GM21515 (cell line): ENCODE measurements at regions not wholly inside any gene's neighbourhood (a gene's known extent, or its start where the extent isn't known, plus 50 kb on each side); places are given as distances from the start of the nearest gene placed in this dataset.
"Not testable (repeated sequence)": the region's sequence is repeated elsewhere in the genome, so short reads cannot be mapped to it uniquely, and the experiment has no call there.

Source experiments
- ATAC-seq: cut with Tn5 transposase; IDR thresholded peaks from one replicate; pipeline ENCODE4 v1.9.1; 2021; ENCODE audit not compliant: unreplicated experiment

DNA sequence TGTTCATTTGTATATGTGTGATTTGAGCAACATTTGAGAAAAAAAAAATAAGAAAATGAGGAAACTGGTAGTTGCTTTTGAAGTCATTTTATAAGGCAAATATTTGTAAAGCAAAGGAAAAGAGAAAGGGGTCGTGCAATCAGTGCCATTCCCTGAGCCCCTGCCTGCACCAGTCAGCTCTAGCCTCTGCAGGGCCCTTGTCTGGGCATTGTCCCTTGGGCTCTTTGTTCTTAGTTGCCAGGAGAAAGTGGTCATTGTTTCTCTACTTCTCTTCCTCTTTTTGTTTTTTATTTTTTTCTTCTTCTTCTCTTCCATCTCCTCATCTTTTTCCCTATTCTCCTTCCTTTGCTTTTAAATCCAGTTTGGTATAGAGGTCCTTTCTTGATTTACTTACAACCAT, 175.3 kb upstream of the CREB1 start:
- no peak for ATAC-seq

DNA sequence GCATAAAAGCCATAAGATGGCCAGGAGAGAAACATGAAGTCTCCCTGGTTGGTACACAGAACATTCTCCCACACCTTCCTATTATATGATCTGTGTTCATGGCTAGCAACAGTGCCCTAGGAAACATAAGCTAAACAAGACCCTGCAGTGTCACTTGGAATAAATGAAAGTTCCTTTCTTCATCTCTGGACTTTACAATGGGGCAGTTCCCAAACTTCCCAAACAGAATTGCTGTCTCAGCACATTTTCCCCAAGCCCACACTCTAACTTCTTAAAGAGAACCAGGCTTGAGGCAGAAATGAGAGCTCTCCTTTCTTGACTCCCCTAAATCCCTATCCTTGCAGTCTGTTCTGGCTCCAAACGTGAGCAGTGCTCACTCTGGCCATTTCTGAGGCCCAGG, 173.2 kb upstream of the CREB1 start:
- no peak for ATAC-seq

DNA sequence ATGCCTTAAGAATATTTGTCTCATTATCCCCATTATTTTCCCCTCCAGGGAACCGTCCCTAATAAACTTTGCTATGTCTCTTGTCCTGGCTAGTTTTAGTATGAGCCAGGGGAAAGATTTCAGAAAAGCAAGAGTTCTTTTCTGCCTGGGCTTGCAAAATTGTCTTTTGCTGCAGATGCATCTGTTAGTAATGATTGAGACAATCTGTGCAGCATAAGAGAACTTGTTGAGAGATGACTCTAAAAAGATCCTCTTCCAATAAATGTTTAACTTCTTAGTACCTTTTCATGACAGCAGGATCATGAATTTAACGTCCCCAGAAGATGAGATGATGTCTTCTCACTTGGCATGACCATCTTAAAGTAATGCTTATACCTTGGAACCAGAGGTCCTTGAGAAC, 172.5 kb upstream of the CREB1 start:
- no peak for ATAC-seq

DNA sequence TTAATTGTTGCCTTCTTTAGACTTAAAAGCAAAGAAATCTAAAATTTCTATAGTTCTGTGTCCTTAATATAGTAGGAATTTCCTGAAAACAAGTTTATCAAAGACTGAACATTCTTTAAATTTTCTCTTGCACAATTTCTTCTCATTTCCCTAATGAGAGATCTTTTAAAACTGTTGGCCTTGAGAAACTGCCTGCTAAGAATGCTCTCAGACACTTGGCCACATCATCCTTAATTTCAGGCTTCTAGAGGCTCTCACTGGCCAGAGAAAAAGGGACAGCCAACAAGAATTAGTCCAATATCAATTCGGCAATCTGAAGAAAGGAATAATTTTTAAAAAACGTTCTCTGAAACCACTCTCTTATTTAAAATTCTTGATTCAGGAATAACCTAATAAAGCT, 167.0 kb upstream of the CREB1 start:
- ATAC-seq, result no peak

DNA sequence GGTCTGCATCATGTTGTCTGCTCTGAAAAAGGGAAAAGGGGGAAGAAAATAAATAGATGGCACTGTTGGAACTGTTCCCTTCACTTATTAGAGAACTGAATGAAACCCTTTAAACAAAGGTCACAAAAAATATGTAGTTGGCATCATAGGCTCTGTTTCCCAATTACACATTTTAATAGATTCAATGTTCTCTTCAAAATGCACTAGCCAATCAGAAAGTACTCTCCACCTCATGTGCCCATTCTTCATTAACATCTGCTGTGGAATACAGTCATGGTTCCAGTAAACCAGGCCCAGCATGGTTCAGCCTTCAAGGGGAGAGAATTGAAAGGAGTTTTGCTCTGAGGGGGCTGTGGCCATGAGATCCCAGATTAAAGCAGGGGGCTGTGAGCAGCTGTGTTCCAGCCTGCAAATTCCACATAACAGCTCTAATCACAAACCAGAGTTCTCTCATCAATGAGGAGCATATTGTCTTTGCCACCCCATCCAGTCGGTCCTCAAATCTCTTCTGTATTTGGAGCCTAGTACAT, 165.9 kb upstream of the CREB1 start:
- no peak for ATAC-seq

DNA sequence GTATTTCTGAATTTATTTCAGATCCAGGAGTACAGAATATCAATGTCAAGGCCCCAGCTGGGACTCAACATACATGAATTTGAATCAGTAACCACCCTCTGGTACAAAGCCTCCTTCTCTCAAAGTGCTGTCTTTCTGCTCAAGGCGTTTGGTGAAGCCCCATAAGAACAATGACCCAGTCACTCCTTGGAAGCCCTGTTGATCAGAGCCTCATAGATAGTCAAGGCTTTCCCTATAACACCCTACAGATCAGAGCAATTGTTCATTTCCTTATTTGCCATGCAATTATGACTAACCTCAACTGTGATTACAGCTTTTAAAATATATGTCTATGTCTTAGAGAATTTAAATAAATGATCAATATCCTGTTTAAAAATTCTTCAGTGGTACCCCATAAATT, 159.1 kb upstream of the CREB1 start:
- ATAC-seq, result no peak

DNA sequence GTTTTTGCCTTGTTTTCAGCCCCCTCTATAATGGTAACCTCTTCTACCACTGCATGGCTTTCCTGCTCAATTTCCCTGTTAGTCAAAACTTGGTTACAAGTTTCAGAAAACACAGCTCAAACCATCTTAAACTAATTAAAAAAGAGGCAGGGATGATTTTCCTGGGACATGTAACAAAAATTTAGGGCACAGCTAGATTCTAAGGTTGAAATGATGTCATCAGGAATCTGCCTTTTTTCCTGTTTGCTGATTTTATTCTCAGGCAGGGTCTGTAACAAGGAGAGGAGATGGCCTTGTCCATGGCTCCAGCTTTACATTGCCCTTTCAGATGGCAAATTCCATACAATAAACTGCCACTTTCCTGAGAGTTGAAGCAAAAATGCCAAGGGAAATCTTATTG, 157.9 kb upstream of the CREB1 start:
- ATAC-seq, result no peak

DNA sequence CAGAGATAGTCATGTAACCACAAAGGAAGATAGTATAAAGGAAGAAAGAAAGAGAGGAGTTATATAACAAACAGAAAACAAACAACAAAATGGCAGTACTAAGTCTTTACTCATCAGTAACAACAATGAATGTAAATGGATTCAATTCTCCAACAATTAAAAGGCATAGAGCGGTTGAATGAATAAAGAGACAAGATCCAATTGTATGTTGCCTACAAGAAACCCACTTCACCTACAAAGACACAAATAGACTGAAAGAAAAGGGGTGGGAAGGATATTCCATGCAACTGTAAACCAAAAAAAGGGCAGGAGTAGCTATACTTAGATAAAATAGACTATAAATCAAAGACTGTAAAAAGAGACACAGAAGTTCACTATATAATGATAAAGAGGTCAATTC, 157.3 kb upstream of the CREB1 start:
- no peak for ATAC-seq

DNA sequence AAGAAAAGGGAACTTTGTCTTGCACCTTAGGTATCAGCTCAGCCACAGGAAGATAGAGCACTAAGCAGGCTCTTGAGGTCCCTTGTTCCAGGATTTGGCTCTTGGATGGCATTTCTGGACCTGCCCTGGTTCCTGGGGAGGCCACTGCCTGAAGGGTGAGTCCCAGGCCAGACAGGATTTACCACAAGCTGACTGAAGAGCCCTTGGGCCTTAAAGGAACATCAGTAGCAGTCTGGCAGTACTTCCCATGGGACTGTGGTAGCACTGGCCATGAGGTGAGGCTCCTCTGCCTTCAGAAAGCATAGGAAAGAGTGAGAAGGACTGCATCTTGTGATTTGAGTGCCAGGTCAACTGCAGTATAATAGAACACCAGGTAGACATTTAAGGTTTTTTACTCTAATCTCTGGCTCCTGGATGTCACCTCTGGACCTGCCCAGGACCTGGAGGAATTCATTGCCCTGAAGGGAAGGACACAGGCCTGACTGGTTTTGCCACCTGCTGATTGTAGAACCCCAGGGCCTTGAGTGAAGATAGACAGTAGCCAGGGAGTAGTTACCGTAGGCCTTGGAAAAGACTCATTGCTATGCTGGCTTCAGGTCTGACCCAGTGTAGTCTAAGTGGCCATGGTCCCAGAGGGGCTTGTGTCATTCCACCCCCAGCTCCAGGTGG, 154.4 kb upstream of the CREB1 start:
- ATAC-seq, result no peak

DNA sequence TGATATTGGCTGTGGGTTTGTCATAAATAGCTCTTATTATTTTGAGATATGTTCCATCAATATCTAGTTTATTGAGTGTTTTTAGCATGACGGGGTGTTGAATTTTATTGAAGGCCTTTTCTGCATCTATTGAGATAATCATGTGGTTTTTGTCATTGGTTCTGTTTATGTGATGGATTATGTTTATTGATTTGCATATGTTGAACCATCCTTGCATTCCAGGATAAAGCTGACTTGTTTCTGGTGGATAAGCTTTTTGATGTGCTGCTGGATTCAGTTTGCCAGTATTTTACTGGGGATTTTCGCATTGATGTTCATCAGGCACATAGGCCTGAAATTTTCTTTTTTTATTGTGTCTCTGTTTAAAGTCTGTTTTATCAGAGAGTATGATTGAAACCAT, 151.1 kb upstream of the CREB1 start:
- not testable (repeated sequence) for ATAC-seq

DNA sequence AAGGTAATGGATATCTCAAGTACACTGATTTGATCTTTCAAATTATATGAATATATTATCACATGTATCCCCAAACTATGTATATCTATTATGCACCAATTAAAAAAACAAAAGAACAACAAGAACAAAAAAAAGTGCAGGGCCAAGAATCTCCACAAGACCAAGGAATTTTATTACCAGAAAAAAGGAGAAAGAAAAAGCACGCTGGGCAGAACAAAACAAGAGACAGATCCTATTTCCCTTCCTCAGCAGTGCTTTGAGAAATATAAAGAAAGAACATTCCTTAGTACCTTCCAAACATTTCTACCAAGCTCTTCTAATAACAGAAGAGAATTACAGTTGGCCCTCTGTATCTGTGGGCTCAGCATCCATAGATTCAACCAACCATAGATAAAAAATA, 144.7 kb upstream of the CREB1 start:
- no peak for ATAC-seq

DNA sequence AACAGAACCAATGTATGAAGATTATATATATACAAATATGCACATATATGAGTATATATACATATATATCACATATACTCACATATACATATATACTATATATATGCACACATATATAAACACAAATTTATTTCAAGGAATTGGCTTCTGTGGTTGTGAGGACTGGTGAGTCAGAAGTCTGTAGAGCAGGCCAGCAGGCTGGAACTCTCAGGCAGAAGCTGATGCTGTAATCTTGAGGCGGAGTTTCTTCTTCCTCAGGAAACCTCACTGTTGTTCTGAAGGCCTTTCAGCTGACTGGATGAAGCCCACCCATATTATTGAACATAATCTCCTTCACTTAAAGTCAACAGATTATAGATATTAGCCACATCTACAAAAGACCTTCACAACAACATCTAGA, 143.9 kb upstream of the CREB1 start:
- no peak for ATAC-seq

DNA sequence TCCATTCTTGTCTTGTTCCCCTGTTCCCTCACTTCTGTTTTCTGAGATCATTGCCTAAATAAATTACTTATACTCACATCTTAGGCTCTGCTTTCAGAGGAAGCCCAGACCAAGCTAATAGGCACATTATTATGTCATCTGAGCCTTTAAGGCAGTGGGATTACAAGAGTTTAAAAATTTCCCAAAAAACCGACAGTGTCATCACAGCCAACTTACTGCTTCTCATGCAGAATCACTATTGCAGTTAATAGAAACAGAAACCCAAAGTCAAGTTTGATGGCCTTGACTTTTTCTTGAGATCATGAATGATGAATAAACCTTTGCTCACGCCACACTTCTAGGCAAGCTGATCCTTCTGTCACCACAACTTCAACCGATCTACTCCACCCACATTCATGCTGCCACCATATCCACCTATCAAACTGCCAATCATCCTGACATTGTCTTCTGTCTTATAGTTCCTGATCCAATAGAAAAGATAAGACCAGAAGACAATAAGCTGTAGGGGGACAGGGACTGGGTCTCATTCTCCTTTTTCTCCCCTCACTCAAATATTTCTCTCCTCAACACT, 142.7 kb upstream of the CREB1 start:
- ATAC-seq, result no peak

DNA sequence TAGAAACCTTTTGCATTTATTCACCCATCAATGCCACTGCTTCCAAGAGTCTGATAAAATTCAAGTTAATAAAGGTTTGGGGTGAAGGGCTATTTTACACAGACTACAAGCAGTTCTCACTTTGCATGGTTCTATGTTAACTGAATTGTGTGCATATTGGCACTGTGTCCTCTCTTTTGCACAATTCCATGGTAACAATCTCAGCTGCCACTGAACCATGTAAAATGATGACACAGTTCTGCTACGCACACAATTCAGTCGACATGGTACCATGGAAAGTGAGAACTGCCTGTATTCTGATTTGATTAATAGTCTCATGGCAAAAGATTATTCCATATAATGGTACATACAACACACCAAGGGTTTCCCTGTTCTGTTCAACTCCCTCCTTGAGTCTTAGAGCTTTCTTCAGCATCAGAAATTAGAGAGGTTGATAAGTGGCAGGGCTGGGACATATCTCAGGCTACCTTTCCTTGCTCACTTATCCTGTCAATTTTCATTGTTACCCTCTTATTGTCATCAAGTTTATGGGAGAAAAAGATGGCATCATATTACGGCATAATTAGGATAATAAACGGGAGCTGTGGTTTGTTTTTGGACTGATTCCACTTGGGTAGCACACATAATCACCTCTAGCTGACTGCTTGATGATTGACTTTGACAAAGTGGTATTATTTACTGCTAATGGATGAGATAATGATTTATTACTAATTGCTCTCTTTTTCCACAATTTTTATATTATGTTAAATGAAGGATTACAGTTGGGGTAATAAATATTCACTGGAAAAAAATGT, 139.3 kb upstream of the CREB1 start:
- ATAC-seq, result no peak

DNA sequence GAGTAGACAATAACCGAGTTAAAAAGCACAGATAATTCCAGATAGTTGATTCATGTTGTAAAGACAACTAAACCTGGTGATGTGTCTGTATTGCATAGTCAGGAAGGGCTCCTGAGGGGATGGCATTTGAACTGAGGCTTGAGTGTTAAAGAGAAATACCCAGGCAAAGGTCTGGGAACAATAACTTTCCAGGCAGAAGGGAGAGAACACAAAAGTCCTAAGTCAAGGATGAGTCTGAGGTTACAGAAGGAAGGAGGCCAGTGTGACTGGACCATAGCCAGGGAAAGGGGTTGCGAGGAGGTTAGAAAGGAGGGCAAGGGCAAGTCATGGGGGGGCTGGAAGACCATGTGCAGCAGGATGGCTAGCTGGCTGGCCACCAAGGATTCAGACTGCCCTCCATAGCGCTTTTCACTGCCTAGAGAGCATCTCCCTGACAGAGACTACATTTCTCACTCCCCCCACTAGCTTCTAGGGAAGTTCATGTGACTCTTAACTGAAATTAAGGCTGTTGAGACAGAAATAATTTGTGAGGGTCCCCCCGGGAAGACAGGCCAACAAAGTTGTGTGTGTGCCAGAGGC, 135.5 kb upstream of the CREB1 start:
- ATAC-seq, result no peak

DNA sequence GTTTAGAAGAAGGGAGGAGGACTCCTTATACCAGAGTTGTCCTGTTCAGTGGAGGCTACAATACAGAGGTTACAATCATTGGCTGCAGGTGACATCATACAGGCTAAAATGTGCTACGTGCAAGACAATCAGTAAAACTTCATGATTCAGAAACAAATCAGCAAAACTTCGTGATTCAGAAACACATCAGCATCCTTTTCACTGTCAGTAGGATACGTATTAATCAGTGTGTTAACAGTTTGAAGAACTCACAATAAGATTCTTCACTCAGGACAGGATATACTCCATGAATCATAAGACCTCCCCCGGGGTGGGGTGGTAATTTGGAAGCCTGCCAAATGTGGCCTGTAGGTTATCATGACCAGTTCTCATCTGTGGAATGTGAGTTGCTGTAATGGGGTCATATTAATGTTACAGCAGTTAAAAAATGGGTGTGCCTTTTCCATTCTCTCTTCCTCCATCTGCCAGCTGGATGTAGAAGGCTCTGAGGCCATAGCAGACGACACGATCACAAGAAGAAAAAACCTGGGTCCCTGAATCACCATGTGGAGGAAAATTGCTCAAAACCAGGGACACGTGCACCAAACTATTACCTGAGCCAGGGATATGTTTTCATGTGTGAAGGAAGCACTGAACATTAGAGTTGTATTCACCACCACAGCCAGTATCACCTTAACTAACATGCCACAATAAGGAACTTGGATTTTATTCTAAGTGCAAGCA, 134.8 kb upstream of the CREB1 start:
- no peak for ATAC-seq

DNA sequence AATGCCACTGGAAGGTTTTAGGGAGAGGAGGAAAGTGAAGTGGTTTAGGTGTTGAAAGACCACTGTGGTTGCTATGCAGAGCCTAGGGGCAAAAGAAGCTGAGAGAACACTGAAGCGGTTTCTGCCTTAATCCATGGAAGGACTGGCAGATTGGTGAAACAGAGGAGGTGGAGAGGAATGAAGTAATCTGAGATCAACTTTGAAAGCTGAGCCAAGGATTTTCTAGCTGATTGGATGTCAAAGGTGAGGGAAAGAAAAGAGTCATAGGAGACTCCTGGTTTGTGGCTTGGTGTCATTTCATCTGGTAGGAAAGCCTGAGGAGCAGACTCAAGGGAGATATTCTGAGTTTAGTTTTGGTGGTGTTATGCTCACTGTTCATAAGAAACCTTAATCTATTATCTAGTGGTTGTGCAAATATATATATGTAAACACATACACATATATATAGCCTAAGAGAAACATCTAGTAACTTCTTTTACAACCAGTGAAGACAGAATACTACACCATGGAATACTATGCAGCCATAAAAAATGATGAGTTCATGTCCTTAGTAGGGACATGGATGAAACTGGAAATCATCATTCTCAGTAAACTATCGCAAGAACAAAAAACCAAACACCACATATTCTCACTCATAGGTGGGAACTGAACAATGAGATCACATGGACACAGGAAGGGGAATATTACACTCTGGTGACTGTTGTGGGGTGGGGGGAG, 134.1 kb upstream of the CREB1 start:
- no peak for ATAC-seq

DNA sequence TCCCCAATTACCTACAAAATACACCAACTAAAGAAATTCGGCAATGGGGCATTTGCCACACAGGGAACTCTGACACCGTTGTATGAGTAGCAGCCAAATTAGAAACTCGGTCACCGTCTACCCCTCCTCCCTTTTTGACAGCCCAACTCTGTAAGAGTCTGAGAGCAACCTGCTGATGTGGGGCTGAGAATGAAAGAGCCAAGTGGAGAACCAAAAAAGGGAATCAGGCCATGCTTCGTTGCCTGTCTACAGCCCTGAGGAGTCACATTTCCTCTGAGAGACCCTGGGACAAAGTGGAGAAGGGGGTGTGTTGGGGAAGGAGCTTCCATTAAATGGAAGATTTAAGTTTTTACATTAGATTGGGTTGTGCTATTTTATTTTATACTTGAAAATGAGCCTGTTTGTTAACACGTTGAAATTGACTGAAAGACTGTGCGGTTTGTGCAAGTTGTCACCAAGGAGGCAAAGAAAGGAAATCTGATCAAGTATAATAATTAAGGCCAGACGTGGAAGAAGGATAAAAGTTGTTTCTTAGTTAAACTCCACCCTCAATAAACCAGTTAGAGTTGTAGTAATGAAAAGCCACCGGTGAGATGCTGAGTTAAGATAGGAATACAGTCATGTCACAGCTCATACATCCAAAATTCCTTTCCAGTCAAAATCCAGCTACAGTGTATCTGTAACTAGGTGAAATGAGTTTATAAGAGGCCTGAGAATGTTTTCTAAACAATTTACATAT, 131.7 kb upstream of the CREB1 start:
- no peak for ATAC-seq

DNA sequence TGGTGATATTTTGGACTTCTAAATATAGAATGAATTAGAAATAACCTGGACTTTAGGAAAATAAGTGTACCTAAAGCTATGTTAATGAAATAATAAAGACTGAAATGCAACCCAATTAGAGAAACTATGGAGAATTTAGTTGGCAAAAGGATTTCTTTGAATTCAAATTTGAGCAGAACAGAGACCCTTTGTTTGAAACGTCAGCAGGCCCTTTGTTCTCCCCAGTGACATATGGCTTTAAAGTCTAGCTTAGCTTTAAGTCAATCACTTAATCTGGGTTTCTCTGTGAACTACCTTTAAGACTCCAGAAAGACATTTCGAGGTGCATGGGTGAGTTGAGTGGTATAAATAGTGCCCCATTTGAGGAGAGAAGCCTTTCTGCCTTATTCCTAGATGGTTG, 130.5 kb upstream of the CREB1 start:
- no peak for ATAC-seq

DNA sequence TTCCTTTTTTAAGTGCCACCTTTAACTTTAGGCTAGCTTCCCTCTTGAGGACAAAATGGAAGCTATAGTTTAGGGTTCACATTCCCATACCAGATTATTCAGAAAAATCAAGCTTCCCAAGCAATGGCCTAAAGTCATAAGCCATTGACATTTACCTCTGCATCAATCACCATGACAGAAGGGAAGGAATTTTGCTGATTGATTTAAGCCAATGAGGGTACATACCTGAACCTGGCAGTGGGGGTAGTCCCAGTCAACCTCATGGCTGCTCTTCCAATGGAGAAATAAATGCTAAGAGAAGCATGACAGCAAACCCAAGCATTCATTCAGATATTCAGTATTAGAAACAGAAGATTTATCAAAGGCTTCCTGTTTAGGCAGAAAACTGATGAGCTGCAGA, 128.4 kb upstream of the CREB1 start:
- ATAC-seq, result no peak
